ENCODE measurements at regions not wholly inside any gene's neighbourhood (a gene's known extent, or its start where the extent isn't known, plus 50 kb on each side); places are given as distances from the start of the nearest gene placed in this dataset.

- 76% methylated on average over 2 of the region's 10 CpGs; no CpG with 5 or more reads in 1 of the 2 donors for WGBS, 2 donors (ENCODE audit: low coverage in 1 of 2)
- Histone ChIP-seq H3K27ac (no peak overlapping the region), H3K9me3 (peaks cover 0 to 12% (median 0%) of the 10 kb centered on the region in 3 donors), H3K27me3 (no peaks in the 10 kb centered on the region), H3K4me3 (no peak overlapping the region), H3K36me3 (no peaks in the 10 kb centered on the region), H3K4me1 (no peaks in the 10 kb centered on the region)
- TF ChIP-seq EP300 (IDR thresholded peaks at IDR 0.05) (no peak), POLR2AphosphoS5 (IDR thresholded peaks at IDR 0.05) (no peak), CTCF (IDR thresholded peaks at IDR 0.05) (no peak), POLR2A (IDR thresholded peaks at IDR 0.05) (no peak)
- no peak for ATAC-seq
Measured at GRCh38 chr5:180411948-180412347, 58.8 kb upstream of the GFPT2 start.

- WGBS, 2 donors (ENCODE audit: low coverage in 1 of 2) = 64 to 80% methylated on average over 1 to 4 of the region's 4 CpGs
- Histone ChIP-seq H3K27me3 (no peaks in the 10 kb centered on the region), H3K4me3 (no peak overlapping the region), H3K36me3 (no peaks in the 10 kb centered on the region), H3K9me3 (peaks cover 0 to 12% (median 0%) of the 10 kb centered on the region in 3 donors), H3K4me1 (no peaks in the 10 kb centered on the region), H3K27ac (no peak overlapping the region)
- TF ChIP-seq EP300 (IDR thresholded peaks at IDR 0.05) (no peak), POLR2A (IDR thresholded peaks at IDR 0.05) (no peak), CTCF (IDR thresholded peaks at IDR 0.05) (no peak), POLR2AphosphoS5 (IDR thresholded peaks at IDR 0.05) (no peak)
- ATAC-seq = no peak
Measured at GRCh38 chr5:180414176-180414575, 61.0 kb upstream of the GFPT2 start.

GRCh38 chr5:180421672-180422071, 68.5 kb upstream of the GFPT2 start:
- TF ChIP-seq EP300 (IDR thresholded peaks at IDR 0.05) (no peak), CTCF (IDR thresholded peaks at IDR 0.05) (no peak), POLR2AphosphoS5 (IDR thresholded peaks at IDR 0.05) (no peak), POLR2A (IDR thresholded peaks at IDR 0.05) (no peak)
- H3K9me3 ChIP-seq = no peaks in the 10 kb centered on the region
- H3K4me3 ChIP-seq = no peak overlapping the region
- no peaks in the 10 kb centered on the region for H3K36me3 ChIP-seq
- ATAC-seq = no peak
- 89 to 93% methylated on average over 2 to 3 of the region's 3 CpGs for WGBS, 2 donors (ENCODE audit: low coverage in 1 of 2)
- no peak overlapping the region for H3K27ac ChIP-seq
- H3K27me3 ChIP-seq = no peaks in the 10 kb centered on the region
- no peaks in the 10 kb centered on the region for H3K4me1 ChIP-seq

GRCh38 chr5:180423133-180423532, 70.0 kb upstream of the GFPT2 start:
- Histone ChIP-seq H3K4me3 (no peak overlapping the region), H3K9me3 (no peaks in the 10 kb centered on the region), H3K27me3 (no peaks in the 10 kb centered on the region), H3K36me3 (no peaks in the 10 kb centered on the region), H3K27ac (no peak overlapping the region), H3K4me1 (no peaks in the 10 kb centered on the region)
- no peak for ATAC-seq
- 75 to 78% methylated on average over 1 to 2 of the region's 2 CpGs for WGBS, 2 donors (ENCODE audit: low coverage in 1 of 2)
- TF ChIP-seq POLR2AphosphoS5 (IDR thresholded peaks at IDR 0.05) = no peak
- TF ChIP-seq CTCF (IDR thresholded peaks at IDR 0.05) = no peak
- no peak for TF ChIP-seq POLR2A (IDR thresholded peaks at IDR 0.05)
- TF ChIP-seq EP300 (IDR thresholded peaks at IDR 0.05) = no peak

- H3K27me3 ChIP-seq = no peaks in the 10 kb centered on the region
- TF ChIP-seq POLR2A (IDR thresholded peaks at IDR 0.05) (no peak), CTCF (IDR thresholded peaks at IDR 0.05) (no peak), EP300 (IDR thresholded peaks at IDR 0.05) (no peak), POLR2AphosphoS5 (IDR thresholded peaks at IDR 0.05) (no peak)
- no peaks in the 10 kb centered on the region for H3K9me3 ChIP-seq
- no peaks in the 10 kb centered on the region for H3K36me3 ChIP-seq
- ATAC-seq = no peak
- no peaks in the 10 kb centered on the region for H3K4me1 ChIP-seq
- WGBS, 2 donors (ENCODE audit: low coverage in 1 of 2) = 67 to 86% methylated on average over 5 of the region's 5 CpGs
- H3K4me3 ChIP-seq = no peak overlapping the region
- H3K27ac ChIP-seq = no peak overlapping the region
Measured at GRCh38 chr5:180423598-180423997, 70.5 kb upstream of the GFPT2 start.
